ENCODE measurements at regions not wholly inside any gene's neighbourhood (a gene's known extent, or its start where the extent isn't known, plus 50 kb on each side); places are given as distances from the start of the nearest gene placed in this dataset.

DNA sequence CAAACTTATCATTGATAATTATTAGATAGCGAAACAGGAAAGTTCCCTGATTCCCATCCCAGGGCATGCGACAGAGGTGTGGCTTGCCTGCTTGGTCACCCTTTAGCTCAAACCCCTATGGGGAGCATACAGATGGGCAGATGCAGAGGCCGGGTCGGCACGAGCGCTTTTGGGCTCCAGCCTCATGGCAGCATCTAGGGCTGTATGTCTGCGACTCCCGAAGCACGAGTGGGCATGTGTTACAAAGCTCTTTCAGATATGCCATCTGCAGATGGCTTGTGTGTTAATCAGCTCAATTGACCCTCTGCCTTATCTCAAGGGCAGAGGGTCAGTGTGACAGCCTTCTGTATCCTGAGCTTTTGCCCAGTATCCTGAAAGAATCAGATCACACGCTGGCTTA is 2069.3 kb upstream of the RAG2 start:
- no peaks in the 10 kb centered on the region for H3K9me3 ChIP-seq (ENCODE audit: control insufficient read depth, low read depth, low read length)
- WGBS (ENCODE audit: extremely low coverage, insufficient read length, low lambda C conversion rate) = no CpG with 5 or more reads among the region's 10 CpGs
- Mint-ChIP-seq H3K4me1 (no peaks in the 10 kb centered on the region), H3K27ac (no peak overlapping the region), H3K27me3 (ENCODE audit: low read depth) (no peaks in the 10 kb centered on the region), H3K4me3 (no peak overlapping the region), H3K36me3 (ENCODE audit: insufficient read depth in 1 of 3, low read depth in 3 of 3) (no peaks in the 10 kb centered on the region), H3K9me3 (no peaks in the 10 kb centered on the region)
- H3K27me3 ChIP-seq (ENCODE audit: insufficient read depth, low read length) = no peaks in the 10 kb centered on the region
- H2BK120ac ChIP-seq (ENCODE audit: low read depth, low read length, poor library complexity, severe bottlenecking) = no peak overlapping the region
- no peak overlapping the region for H3K9ac ChIP-seq (ENCODE audit: extremely low read depth, insufficient read length, low read length)
- no peak overlapping the region for H2AFZ ChIP-seq (ENCODE audit: low read length)
- H4K5ac ChIP-seq (ENCODE audit: insufficient read length, low read depth, low read length) = no peak overlapping the region
- no peak overlapping the region for H3K56ac ChIP-seq (ENCODE audit: insufficient read length, low read depth, low read length)
- no peak overlapping the region for H3T11ph ChIP-seq (ENCODE audit: low read length)
- no peak overlapping the region for H2BK5ac ChIP-seq (ENCODE audit: insufficient read length, low read length)
- H3K79me1 ChIP-seq (ENCODE audit: insufficient read depth, low read depth, low read length, poor library complexity, severe bottlenecking) = no peaks in the 10 kb centered on the region
- H3K14ac ChIP-seq (ENCODE audit: insufficient read depth, low read length) = no peak overlapping the region
- no peak overlapping the region for H2BK15ac ChIP-seq (ENCODE audit: low read depth, low read length)
- H3K4me1 ChIP-seq (ENCODE audit: insufficient read depth, low read length) = no peaks in the 10 kb centered on the region
- H2AK5ac ChIP-seq (ENCODE audit: insufficient read length, low read length) = no peak overlapping the region
- DNase-seq = no peak
- H2BK20ac ChIP-seq (ENCODE audit: low read depth, low read length, poor library complexity, severe bottlenecking) = no peak overlapping the region
- H3K4me2 ChIP-seq (ENCODE audit: insufficient read depth, insufficient read length, low read length) = no peak overlapping the region
- H3K79me2 ChIP-seq (ENCODE audit: insufficient read depth, low read length) = no peaks in the 10 kb centered on the region
- TF ChIP-seq, protein P1, sequence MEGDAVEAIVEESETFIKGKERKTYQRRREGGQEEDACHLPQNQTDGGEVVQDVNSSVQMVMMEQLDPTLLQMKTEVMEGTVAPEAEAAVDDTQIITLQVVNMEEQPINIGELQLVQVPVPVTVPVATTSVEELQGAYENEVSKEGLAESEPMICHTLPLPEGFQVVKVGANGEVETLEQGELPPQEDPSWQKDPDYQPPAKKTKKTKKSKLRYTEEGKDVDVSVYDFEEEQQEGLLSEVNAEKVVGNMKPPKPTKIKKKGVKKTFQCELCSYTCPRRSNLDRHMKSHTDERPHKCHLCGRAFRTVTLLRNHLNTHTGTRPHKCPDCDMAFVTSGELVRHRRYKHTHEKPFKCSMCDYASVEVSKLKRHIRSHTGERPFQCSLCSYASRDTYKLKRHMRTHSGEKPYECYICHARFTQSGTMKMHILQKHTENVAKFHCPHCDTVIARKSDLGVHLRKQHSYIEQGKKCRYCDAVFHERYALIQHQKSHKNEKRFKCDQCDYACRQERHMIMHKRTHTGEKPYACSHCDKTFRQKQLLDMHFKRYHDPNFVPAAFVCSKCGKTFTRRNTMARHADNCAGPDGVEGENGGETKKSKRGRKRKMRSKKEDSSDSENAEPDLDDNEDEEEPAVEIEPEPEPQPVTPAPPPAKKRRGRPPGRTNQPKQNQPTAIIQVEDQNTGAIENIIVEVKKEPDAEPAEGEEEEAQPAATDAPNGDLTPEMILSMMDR (conservative IDR thresholded peaks at IDR 0.05) = no peak
- no peak overlapping the region for H3K18ac ChIP-seq (ENCODE audit: insufficient read length, low read depth, low read length)
- H3K4ac ChIP-seq (ENCODE audit: low read depth, low read length) = no peak overlapping the region
- no peak overlapping the region for H2BK12ac ChIP-seq (ENCODE audit: insufficient read length, low read depth, low read length)
- no peaks in the 10 kb centered on the region for H4K20me1 ChIP-seq (ENCODE audit: control insufficient read depth, insufficient read depth, insufficient read length)
- no peaks in the 10 kb centered on the region for H3K23me2 ChIP-seq (ENCODE audit: insufficient read length, low read depth, low read length, poor library complexity, severe bottlenecking)
- no peak overlapping the region for H4K91ac ChIP-seq (ENCODE audit: insufficient read length, low read depth, low read length)
- H3K23ac ChIP-seq (ENCODE audit: insufficient read length, low read depth, low read length) = no peak overlapping the region
- no peak overlapping the region for H3K27ac ChIP-seq (ENCODE audit: insufficient read length, low read depth, low read length)
- no peak overlapping the region for H4K8ac ChIP-seq (replicated peaks; ENCODE audit: insufficient read length, low read depth, low read length)
